Endothelial cell of umbilical vein (primary cell): ENCODE measurements at regions not wholly inside any gene's neighbourhood (a gene's known extent, or its start where the extent isn't known, plus 50 kb on each side); places are given as distances from the start of the nearest gene placed in this dataset.

Source experiments
- BruUV-seq: library from RNA; stranded (reverse); fragments of 400-500 nt; replicated peaks from 2 replicates; lab custom pipeline; 2021; lab: Mats Ljungman, UMichigan
- CTCF ChIA-PET: fragments of 300-600, 350-600 bp; sonication (Branson Sonifier 250); formaldehyde crosslinking; loops from one replicate; lab custom pipeline; 2021; ENCODE audit warnings: antibody characterized with exemption, inconsistent platforms; lab: Charles Lee
- POLR2A ChIA-PET: fragments of 300-600, 350-600 bp; sonication (Branson Sonifier 250); formaldehyde crosslinking; loops from one replicate; lab custom pipeline; 2021; ENCODE audit warnings: antibody characterized with exemption, inconsistent platforms; lab: Charles Lee
- DNase-seq: peaks from one replicate; pipeline ENCODE4 v3.0.0-alpha.2; 2011; ENCODE audit warnings: low read depth, low spot score
- FAIRE-seq: peaks from 2 replicates; lab custom pipeline; 2011; peaks lifted over from hg19 to GRCh38; lab: Jason Lieb, UNC
- H2AFZ ChIP-seq: 2 replicates; pipeline ENCODE4 v1.6.0; 2012; ENCODE audit warnings: low read depth, low read length, control low read depth, inconsistent platforms
- H3K27ac ChIP-seq: 2 replicates; pipeline ENCODE4 v1.5.1; 2011; ENCODE audit warnings: low read depth, mild to moderate bottlenecking, control low read depth, low read length, moderate library complexity; ENCODE audit not compliant: insufficient read depth
- H3K27me3 ChIP-seq, 2 experiments: 2 replicates each; pipeline versions ENCODE4 v1.6.0 to v1.6.1; 2011; ENCODE audit warnings: low read length in 2 of 2, mixed read lengths in 1 of 2; ENCODE audit not compliant: control insufficient read depth in 2 of 2, insufficient read depth in 2 of 2
- H3K36me3 ChIP-seq, 2 experiments: 2 replicates in 1 of 2; 3 replicates in 1 of 2; pipeline ENCODE4 v1.5.1; 2011; ENCODE audit warnings: low read length in 2 of 2, mild to moderate bottlenecking in 1 of 2, moderate library complexity in 1 of 2; ENCODE audit not compliant: control insufficient read depth in 2 of 2, insufficient read depth in 2 of 2; ENCODE audit errors: extremely low read depth in 1 of 2
- H3K4me1 ChIP-seq: 3 replicates; pipeline ENCODE4 v1.5.1; 2011; ENCODE audit warnings: mild to moderate bottlenecking, low read length; ENCODE audit not compliant: control insufficient read depth, insufficient read depth; ENCODE audit errors: extremely low read depth
- H3K4me2 ChIP-seq: 2 replicates; pipeline ENCODE4 v1.6.1; 2011; ENCODE audit warnings: low read length, control low read depth, mixed read lengths; ENCODE audit not compliant: insufficient read depth
- H3K4me3 ChIP-seq, 3 experiments: fragments of 200-600 bp in 1 of 3; sonication (generic), shearing (Covaris generic) in 1 of 3; replicated peaks in 1 of 3; 2 replicates each; pipeline ENCODE4 v1.5.1; 2011 to 2016; ENCODE audit warnings: control low read depth in 3 of 3, low read length in 3 of 3, mild to moderate bottlenecking in 2 of 3, inconsistent platforms in 1 of 3, low read depth in 1 of 3, moderate library complexity in 1 of 3; ENCODE audit not compliant: insufficient read depth in 1 of 3
- H3K79me2 ChIP-seq: 2 replicates; pipeline ENCODE4 v1.6.0; 2012; ENCODE audit warnings: low read length, inconsistent platforms; ENCODE audit not compliant: control insufficient read depth, insufficient read depth
- H3K9ac ChIP-seq: replicated peaks from 2 replicates; pipeline ENCODE3; 2011; ENCODE audit warnings: low read length, control low read depth; ENCODE audit not compliant: insufficient read depth; ENCODE audit errors: extremely low read depth
- H3K9me1 ChIP-seq: replicated peaks from 3 replicates; pipeline ENCODE4 v1.6.0; 2011; ENCODE audit warnings: mild to moderate bottlenecking, low read length; ENCODE audit not compliant: control insufficient read depth, insufficient read depth; ENCODE audit errors: extremely low read depth
- H3K9me3 ChIP-seq: replicated peaks from 2 replicates; pipeline ENCODE4 v1.5.1; 2012; ENCODE audit warnings: low read length, inconsistent platforms; ENCODE audit not compliant: control insufficient read depth, insufficient read depth
- H4K20me1 ChIP-seq: replicated peaks from 2 replicates; pipeline ENCODE3; 2011; ENCODE audit warnings: mild to moderate bottlenecking, low read length; ENCODE audit not compliant: control insufficient read depth, insufficient read depth; ENCODE audit errors: extremely low read depth
- FOS ChIP-seq: IDR thresholded peaks from 2 replicates; pipeline ENCODE4 v1.6.1; 2011; ENCODE audit warnings: mild to moderate bottlenecking, low read length, moderate library complexity, borderline replicate concordance; ENCODE audit not compliant: insufficient read depth
- JUN ChIP-seq: IDR thresholded peaks from 2 replicates; pipeline ENCODE4 v1.6.1; 2011; ENCODE audit warnings: borderline replicate concordance, low read depth; ENCODE audit not compliant: insufficient read length, insufficient read depth
- MAX ChIP-seq: IDR thresholded peaks from 2 replicates; pipeline ENCODE4 v1.6.1; 2011; ENCODE audit not compliant: insufficient read depth, insufficient read length
- POLR2A ChIP-seq: IDR thresholded peaks from 2 replicates; pipeline ENCODE4 v1.6.1; 2012; ENCODE audit warnings: low read depth, mild to moderate bottlenecking, control low read depth, low read length
- dilution Hi-C: fragments of 300-500 bp; cut with MboI; formaldehyde crosslinking; loops from one replicate; pipeline ENCODE4 v1.15.0; 2019; ENCODE audit warnings: low sequenced_read_pairs; ENCODE audit not compliant: extremely low pct_ligation_motif_present
- intact Hi-C: fragments of 100-400 bp; cut with micrococcal nuclease; formaldehyde crosslinking; loops from one replicate; pipeline ENCODE4 v1.10.0; 2022

GRCh38 chr22:46079861-46080821 is 70.2 kb upstream of the PPARA start:
- Histone ChIP-seq H4K20me1 (no peaks in the 10 kb centered on the region), H3K27me3 (no peaks in the 10 kb centered on the region), H3K9me1 (no peaks in the 10 kb centered on the region), H3K9me3 (no peaks in the 10 kb centered on the region), H3K9ac (peak overlapping the region; percentile 36), H3K27ac (peak overlapping the region; percentile 46), H3K4me2 (peak overlapping the region; percentile 6), H3K4me1 (peaks cover 53% of the 10 kb centered on the region), H2AFZ (no peak overlapping the region), H3K4me3 (peak overlapping the region in 2 of 3 experiments; percentile 7 to 38), H3K79me2 (peaks cover 100% of the 10 kb centered on the region), H3K36me3 (peaks cover 10 to 13% of the 10 kb centered on the region in 2 experiments)
- POLR2A ChIA-PET: interaction anchor here (1.6 kb wide), 1 partner anchor 10 kb away, joined by 4 read pairs; no protein-coding TSS in a partner anchor
- intact Hi-C loops (no loop called here), dilution Hi-C loops (no loop called here)
- no peak for DNase-seq
- BruUV-seq: no TSS peak
- CTCF ChIA-PET: interaction anchor here (1.4 to 1.7 kb wide), 2 partner anchors 37 to 67 kb away, joined by 6 to 7 read pairs; no protein-coding TSS in a partner anchor
- FAIRE-seq: no peak
- TF ChIP-seq MAX: no peak
- no peak for TF ChIP-seq JUN
- no peak for TF ChIP-seq FOS
- peak; percentile 13 for TF ChIP-seq POLR2A
